ENCODE measurements at regions not wholly inside any gene's neighbourhood (a gene's known extent, or its start where the extent isn't known, plus 50 kb on each side); places are given as distances from the start of the nearest gene placed in this dataset.

DNA sequence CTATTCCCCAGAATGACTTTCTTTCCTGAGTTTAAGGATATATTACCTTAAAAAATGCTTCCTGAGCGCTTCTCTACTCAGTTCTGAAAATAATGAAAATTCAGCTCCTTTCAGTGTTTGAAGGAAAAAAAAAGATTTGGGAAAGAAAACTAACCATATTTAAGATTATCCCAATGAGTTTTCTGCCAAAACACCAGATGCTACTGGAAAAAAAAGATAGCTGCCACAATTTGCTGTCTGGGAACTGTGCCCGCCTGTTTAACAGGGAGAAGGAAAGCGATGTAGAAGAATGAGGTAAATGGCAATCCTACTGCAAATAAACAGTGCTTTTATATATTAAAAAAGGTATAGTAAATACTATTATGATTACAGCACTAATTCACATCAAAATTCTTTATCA is 367.6 kb upstream of the PRICKLE1 start:
- no peaks in the 10 kb centered on the region for H3K27me3 ChIP-seq (ENCODE audit: insufficient read depth, low read length)
- H3K4me1 ChIP-seq (ENCODE audit: insufficient read depth, low read length) = no peaks in the 10 kb centered on the region
- no peak overlapping the region for H3K27ac ChIP-seq (ENCODE audit: low read length)
- H3K4me3 ChIP-seq (ENCODE audit: low read length) = no peak overlapping the region
- peaks cover 4% of the 10 kb centered on the region; the same call in 1 of the 2 replicates for H3K9me3 ChIP-seq (ENCODE audit: insufficient read depth, low read depth, low read length)
- no peak overlapping the region for H3K9ac ChIP-seq (ENCODE audit: low read depth, low read length)
- H3K36me3 ChIP-seq (ENCODE audit: insufficient read depth, low read depth, low read length) = no peaks in the 10 kb centered on the region

DNA sequence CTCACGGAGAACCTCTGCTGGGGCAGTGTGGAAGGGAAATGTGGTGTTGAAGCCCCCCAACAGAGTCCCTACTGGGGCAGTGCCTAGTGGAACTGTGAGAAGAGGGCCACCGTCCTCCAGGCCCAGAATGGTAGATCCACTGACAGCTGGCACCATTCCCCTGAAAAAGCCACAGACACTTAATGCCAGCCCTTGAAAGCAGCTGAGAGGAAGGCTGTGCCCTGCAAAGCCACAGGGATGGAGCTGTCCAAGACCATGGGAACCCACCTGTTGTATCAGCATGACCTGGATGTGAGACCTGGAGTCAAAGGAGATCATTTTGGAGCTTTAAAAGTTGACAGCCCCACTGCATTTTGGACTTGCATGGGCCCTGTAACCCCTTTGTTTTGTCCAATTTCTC is 363.5 kb upstream of the PRICKLE1 start:
- Histone ChIP-seq H3K4me3 (ENCODE audit: low read length) (no peak overlapping the region), H3K4me1 (ENCODE audit: insufficient read depth, low read length) (no peaks in the 10 kb centered on the region), H3K9ac (ENCODE audit: low read depth, low read length) (no peak overlapping the region)

DNA sequence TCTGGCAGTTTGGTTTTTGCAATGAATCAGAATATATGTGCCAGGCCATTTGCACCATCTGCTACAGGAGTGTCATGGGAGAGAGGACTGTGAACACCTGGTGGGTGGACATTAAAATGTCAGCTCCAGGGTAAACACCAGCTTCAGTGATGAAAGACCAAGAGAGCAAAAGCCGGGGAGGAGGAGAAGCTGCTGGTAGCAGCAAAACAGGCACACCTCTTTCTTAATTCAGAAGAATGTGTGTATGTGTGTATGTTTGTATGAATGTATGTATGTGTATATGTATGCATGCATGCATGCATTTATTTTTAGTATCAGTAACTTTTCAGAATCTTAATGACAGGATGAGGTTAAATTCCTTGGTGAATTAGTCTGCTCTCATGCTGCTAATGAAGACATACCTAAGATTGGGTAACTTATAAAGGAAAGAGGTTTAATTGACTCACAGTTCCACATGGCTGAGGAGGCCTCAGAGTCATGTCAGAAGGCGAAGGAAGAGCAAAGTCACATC is 357.4 kb upstream of the PRICKLE1 start:
- H3K9me3 ChIP-seq (ENCODE audit: insufficient read depth, low read depth, low read length) = no peaks in the 10 kb centered on the region; the same call in 1 of the 2 replicates

More for the DNA sequence above, 363.5 kb upstream of the PRICKLE1 start:
- Histone ChIP-seq H3K36me3 (ENCODE audit: insufficient read depth, low read depth, low read length) (no peaks in the 10 kb centered on the region), H3K9me3 (ENCODE audit: insufficient read depth, low read depth, low read length) (peaks cover 4% of the 10 kb centered on the region; the same call in 1 of the 2 replicates), H3K27ac (ENCODE audit: low read length) (no peak overlapping the region), H3K27me3 (ENCODE audit: insufficient read depth, low read length) (no peaks in the 10 kb centered on the region)

DNA sequence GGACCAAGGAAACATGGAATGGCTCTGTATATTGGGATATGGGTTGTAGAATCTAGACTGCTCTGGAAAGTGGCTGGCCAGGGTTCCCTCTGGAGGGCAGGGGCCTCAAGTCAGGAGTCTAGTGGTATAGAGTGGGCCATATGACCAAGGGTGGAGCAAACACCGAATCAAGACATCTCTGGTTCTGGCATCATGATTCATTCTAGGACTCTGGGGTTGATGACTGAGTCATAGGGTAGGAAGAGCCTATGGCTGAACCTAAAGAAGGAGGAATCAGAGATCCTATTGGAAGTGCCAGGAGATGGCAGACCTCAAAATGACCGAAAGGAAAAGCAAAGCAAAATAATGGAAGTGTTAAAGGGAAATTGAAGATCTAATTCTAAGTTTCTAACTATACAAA is 356.4 kb upstream of the PRICKLE1 start:
- H3K9ac ChIP-seq (ENCODE audit: low read depth, low read length) = no peak overlapping the region
- H3K36me3 ChIP-seq (ENCODE audit: insufficient read depth, low read depth, low read length) = no peaks in the 10 kb centered on the region
- H3K4me3 ChIP-seq (ENCODE audit: low read length) = no peak overlapping the region

More for the DNA sequence above, 357.4 kb upstream of the PRICKLE1 start:
- Histone ChIP-seq H3K4me1 (ENCODE audit: insufficient read depth, low read length) (no peaks in the 10 kb centered on the region), H3K36me3 (ENCODE audit: insufficient read depth, low read depth, low read length) (no peaks in the 10 kb centered on the region), H3K4me3 (ENCODE audit: low read length) (no peak overlapping the region), H3K27ac (ENCODE audit: low read length) (no peak overlapping the region), H3K9ac (ENCODE audit: low read depth, low read length) (no peak overlapping the region), H3K27me3 (ENCODE audit: insufficient read depth, low read length) (no peaks in the 10 kb centered on the region)

DNA sequence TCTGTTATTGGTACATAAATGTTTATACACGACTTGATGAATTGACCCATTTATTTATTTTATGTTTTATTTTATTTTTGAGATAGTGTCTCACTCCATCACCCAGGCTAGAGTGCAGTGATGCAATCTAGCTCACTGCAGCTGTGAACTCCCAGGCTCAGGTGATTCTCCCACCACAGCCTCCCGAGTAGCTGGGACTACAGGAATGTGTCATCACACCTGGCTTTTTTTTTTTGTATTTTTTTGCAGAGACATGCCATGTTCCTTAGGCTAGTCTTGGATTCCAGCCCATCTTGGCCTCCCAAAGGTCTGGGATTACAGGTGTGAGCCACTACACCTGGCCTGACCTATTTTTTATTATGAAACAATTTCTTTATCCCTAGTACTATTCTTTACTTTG is 355.0 kb upstream of the PRICKLE1 start:
- Histone ChIP-seq H3K4me3 (ENCODE audit: low read length) (no peak overlapping the region), H3K4me1 (ENCODE audit: insufficient read depth, low read length) (no peaks in the 10 kb centered on the region), H3K27ac (ENCODE audit: low read length) (no peak overlapping the region), H3K9ac (ENCODE audit: low read depth, low read length) (no peak overlapping the region), H3K9me3 (ENCODE audit: insufficient read depth, low read depth, low read length) (no peaks in the 10 kb centered on the region; the same call in 1 of the 2 replicates), H3K36me3 (ENCODE audit: insufficient read depth, low read depth, low read length) (no peaks in the 10 kb centered on the region), H3K27me3 (ENCODE audit: insufficient read depth, low read length) (no peaks in the 10 kb centered on the region)

More for the DNA sequence above, 356.4 kb upstream of the PRICKLE1 start:
- no peaks in the 10 kb centered on the region; the same call in 1 of the 2 replicates for H3K9me3 ChIP-seq (ENCODE audit: insufficient read depth, low read depth, low read length)
- H3K4me1 ChIP-seq (ENCODE audit: insufficient read depth, low read length) = no peaks in the 10 kb centered on the region
- H3K27me3 ChIP-seq (ENCODE audit: insufficient read depth, low read length) = no peaks in the 10 kb centered on the region
- H3K27ac ChIP-seq (ENCODE audit: low read length) = no peak overlapping the region

DNA sequence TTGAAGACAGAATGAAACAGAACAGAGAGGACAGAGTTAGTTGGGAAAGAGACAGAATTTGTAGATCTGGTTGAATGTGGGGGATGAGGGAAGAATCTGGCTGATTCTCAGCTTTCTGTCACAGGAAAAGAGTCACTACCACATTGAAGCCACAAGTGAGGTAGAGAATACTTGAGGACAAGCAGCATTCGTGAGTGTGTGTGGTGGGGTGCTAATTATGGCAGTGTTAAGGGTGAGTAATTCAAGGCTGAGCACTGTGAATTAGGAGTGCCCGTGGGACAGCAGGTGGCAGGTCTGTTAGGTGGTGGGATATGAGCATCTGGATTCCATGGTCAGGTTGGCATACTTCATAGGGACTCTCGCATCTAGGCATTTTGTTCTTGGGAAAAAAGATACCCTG is 347.4 kb upstream of the PRICKLE1 start:
- H3K4me3 ChIP-seq (ENCODE audit: low read length) = no peak overlapping the region
- H3K9me3 ChIP-seq (ENCODE audit: insufficient read depth, low read depth, low read length) = no peaks in the 10 kb centered on the region

DNA sequence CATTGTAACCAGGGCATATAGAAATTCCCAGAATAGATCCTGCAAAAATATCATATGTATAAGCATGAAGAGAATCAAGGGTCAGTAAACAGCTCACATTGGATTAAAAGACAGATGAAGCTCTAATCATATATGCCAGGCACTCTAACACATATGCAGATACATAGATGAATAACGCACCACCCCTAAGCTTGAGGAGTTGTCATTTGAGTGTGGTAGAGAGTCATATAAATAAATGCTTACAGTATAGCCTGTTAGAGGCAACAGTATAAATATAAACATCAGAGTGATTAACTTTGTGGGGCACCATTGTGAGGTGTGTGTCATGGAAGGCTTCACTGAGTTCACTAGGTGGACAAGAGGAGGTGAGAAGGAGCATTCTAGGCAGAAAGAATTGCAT is 346.7 kb upstream of the PRICKLE1 start:
- Histone ChIP-seq H3K36me3 (ENCODE audit: insufficient read depth, low read depth, low read length) (no peaks in the 10 kb centered on the region), H3K4me3 (ENCODE audit: low read length) (no peak overlapping the region), H3K9ac (ENCODE audit: low read depth, low read length) (no peak overlapping the region), H3K9me3 (ENCODE audit: insufficient read depth, low read depth, low read length) (no peaks in the 10 kb centered on the region), H3K27me3 (ENCODE audit: insufficient read depth, low read length) (no peaks in the 10 kb centered on the region), H3K27ac (ENCODE audit: low read length) (no peak overlapping the region), H3K4me1 (ENCODE audit: insufficient read depth, low read length) (no peaks in the 10 kb centered on the region; the same call in 1 of the 2 replicates)

More for the DNA sequence above, 347.4 kb upstream of the PRICKLE1 start:
- no peaks in the 10 kb centered on the region for H3K36me3 ChIP-seq (ENCODE audit: insufficient read depth, low read depth, low read length)
- H3K9ac ChIP-seq (ENCODE audit: low read depth, low read length) = no peak overlapping the region
- no peaks in the 10 kb centered on the region; the same call in 1 of the 2 replicates for H3K4me1 ChIP-seq (ENCODE audit: insufficient read depth, low read length)
- no peaks in the 10 kb centered on the region for H3K27me3 ChIP-seq (ENCODE audit: insufficient read depth, low read length)
- no peak overlapping the region for H3K27ac ChIP-seq (ENCODE audit: low read length)

DNA sequence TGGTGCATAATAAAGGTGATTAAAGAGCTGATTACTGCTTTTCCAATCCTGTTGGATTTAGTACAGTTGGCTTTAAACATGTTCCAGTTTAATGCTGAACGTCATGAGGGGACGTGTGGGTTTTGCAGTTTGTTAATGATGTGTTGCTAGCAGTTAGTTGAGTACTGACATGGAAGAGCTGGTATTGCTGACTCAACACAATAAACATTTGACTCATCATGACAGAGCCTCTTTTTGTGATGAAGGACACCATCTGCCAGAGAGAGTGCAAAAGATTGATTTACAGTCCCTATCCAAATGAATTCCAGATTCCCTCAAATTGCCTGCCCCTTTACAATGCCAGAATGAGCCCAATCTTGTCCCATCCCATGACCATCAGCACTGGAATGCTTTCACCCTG is 346.2 kb upstream of the PRICKLE1 start:
- H3K27me3 ChIP-seq (ENCODE audit: insufficient read depth, low read length) = no peaks in the 10 kb centered on the region
- H3K36me3 ChIP-seq (ENCODE audit: insufficient read depth, low read depth, low read length) = no peaks in the 10 kb centered on the region
- no peaks in the 10 kb centered on the region for H3K9me3 ChIP-seq (ENCODE audit: insufficient read depth, low read depth, low read length)
- no peak overlapping the region for H3K27ac ChIP-seq (ENCODE audit: low read length)
- no peak overlapping the region for H3K4me3 ChIP-seq (ENCODE audit: low read length)
- H3K9ac ChIP-seq (ENCODE audit: low read depth, low read length) = no peak overlapping the region
- no peaks in the 10 kb centered on the region; the same call in 1 of the 2 replicates for H3K4me1 ChIP-seq (ENCODE audit: insufficient read depth, low read length)

DNA sequence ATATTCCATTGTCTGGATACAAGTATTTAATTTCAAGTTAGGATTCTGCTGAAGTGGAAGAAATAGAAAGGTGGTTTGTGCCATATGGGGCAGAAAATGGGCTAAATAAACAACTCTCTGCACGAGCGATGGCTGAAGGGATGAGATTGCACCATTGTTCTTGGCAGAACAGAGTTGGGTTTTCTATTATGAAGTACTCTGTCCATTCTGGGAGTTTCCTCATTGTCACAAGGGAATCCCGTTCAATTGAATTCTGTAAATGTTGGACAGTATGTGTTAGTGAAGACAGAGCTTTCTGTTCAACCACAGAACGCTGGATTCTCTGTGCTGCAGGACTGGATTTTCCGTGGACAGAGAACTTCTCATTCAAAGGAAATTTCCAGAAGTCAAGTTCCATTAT is 345.5 kb upstream of the PRICKLE1 start:
- no peak overlapping the region for H3K27ac ChIP-seq (ENCODE audit: low read length)
- no peaks in the 10 kb centered on the region; the same call in 1 of the 2 replicates for H3K4me1 ChIP-seq (ENCODE audit: insufficient read depth, low read length)
- H3K9ac ChIP-seq (ENCODE audit: low read depth, low read length) = no peak overlapping the region
- no peaks in the 10 kb centered on the region for H3K27me3 ChIP-seq (ENCODE audit: insufficient read depth, low read length)
- no peaks in the 10 kb centered on the region for H3K9me3 ChIP-seq (ENCODE audit: insufficient read depth, low read depth, low read length)
- no peaks in the 10 kb centered on the region for H3K36me3 ChIP-seq (ENCODE audit: insufficient read depth, low read depth, low read length)
- H3K4me3 ChIP-seq (ENCODE audit: low read length) = no peak overlapping the region

DNA sequence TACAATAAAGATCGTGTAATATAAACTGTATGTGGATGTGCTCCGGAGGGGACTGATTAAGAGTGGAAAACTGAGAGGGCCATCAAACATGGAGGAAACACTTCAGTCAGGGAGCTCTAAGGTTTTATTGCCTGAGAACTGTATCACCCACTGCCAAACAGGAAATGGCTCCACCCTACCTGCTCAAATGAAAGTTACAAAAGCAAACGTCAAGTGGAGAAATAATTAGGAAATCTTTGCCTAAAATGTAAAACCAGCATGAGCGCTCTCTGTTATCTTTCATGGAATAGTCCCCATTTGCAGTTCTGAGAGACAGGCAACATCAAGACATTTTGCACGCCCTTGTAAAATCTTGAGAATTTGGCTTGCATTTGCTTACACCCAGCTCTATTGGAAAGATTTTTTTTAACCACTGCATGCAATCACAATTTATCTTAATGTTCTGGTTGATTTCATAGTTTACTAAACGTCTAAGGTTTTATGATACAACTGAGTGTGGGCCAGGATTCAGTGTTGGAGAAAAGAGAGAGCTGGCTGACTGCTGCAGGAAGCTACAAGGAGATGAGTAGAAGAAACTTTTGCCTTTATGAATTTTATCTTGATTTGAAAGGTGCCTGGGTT is 344.0 kb upstream of the PRICKLE1 start:
- H3K27me3 ChIP-seq (ENCODE audit: insufficient read depth, low read length) = no peaks in the 10 kb centered on the region
- H3K9me3 ChIP-seq (ENCODE audit: insufficient read depth, low read depth, low read length) = no peaks in the 10 kb centered on the region
- no peak overlapping the region for H3K4me3 ChIP-seq (ENCODE audit: low read length)
- H3K27ac ChIP-seq (ENCODE audit: low read length) = no peak overlapping the region
- no peaks in the 10 kb centered on the region; the same call in 1 of the 2 replicates for H3K4me1 ChIP-seq (ENCODE audit: insufficient read depth, low read length)
- no peaks in the 10 kb centered on the region for H3K36me3 ChIP-seq (ENCODE audit: insufficient read depth, low read depth, low read length)
- H3K9ac ChIP-seq (ENCODE audit: low read depth, low read length) = no peak overlapping the region

DNA sequence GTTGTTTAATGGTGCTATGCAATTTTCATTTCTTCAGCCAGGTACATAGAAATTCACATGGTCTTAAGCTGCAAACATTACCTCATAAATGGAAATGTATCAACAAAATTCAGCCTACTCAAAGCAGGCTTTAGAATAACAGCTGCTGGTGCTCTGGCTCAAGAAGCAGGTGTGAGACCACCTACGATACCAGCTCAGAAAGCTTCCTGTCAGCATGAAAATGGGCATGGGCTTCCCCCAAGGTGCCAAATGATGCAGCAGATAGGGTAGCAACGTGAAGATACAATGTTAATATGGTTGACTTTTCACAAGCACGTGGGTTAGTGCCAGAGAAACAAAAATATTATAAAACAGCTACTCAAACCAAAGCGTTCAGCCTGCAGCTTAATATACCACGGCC is 343.4 kb upstream of the PRICKLE1 start:
- no peak overlapping the region for H3K27ac ChIP-seq (ENCODE audit: low read length)
- no peaks in the 10 kb centered on the region for H3K27me3 ChIP-seq (ENCODE audit: insufficient read depth, low read length)
- H3K36me3 ChIP-seq (ENCODE audit: insufficient read depth, low read depth, low read length) = no peaks in the 10 kb centered on the region
- H3K4me3 ChIP-seq (ENCODE audit: low read length) = no peak overlapping the region
- H3K4me1 ChIP-seq (ENCODE audit: insufficient read depth, low read length) = no peaks in the 10 kb centered on the region; the same call in 1 of the 2 replicates
- H3K9me3 ChIP-seq (ENCODE audit: insufficient read depth, low read depth, low read length) = no peaks in the 10 kb centered on the region
- H3K9ac ChIP-seq (ENCODE audit: low read depth, low read length) = no peak overlapping the region

DNA sequence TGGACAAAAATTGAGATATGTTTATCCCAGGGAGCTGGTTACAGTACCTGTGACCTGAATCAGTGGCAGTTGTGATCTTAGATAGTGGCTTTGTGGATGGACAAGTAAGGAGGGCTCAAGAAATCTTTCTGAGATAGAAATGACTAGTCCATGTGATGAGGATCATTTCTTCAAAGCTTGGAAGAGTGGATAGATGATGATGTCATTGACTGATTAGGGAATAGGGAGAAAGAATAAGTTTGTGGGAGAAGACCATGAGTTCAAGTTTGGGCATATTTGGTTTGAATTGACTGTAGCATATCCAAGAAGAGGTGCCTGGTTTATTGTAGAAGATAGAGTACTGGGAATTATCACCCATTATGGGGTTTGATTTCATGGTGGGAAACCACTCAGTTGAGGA is 336.7 kb upstream of the PRICKLE1 start:
- no peak overlapping the region for H3K9ac ChIP-seq (ENCODE audit: low read depth, low read length)
- H3K9me3 ChIP-seq (ENCODE audit: insufficient read depth, low read depth, low read length) = no peaks in the 10 kb centered on the region
- no peak overlapping the region for H3K27ac ChIP-seq (ENCODE audit: low read length)
- H3K4me1 ChIP-seq (ENCODE audit: insufficient read depth, low read length) = no peaks in the 10 kb centered on the region
- no peaks in the 10 kb centered on the region for H3K27me3 ChIP-seq (ENCODE audit: insufficient read depth, low read length)
- H3K36me3 ChIP-seq (ENCODE audit: insufficient read depth, low read depth, low read length) = no peaks in the 10 kb centered on the region
- no peak overlapping the region for H3K4me3 ChIP-seq (ENCODE audit: low read length)
